Stimulated activated CD8-positive, alpha-beta memory T cell treated with anti-CD3 and anti-CD28 coated beads, Interleukin-7, amount 100 ng/mL, for 1 hour (primary cell): ENCODE measurements at regions not wholly inside any gene's neighbourhood (a gene's known extent, or its start where the extent isn't known, plus 50 kb on each side); places are given as distances from the start of the nearest gene placed in this dataset.

Experiments used
- DNase-seq, 2 donors: peaks; one replicate each; pipeline ENCODE4 v3.0.0-alpha.2; 2020; ENCODE audit warnings: low read depth in 2 of 2

GRCh38 chr18:78562531-78562961 lies 417.1 kb upstream of the SALL3 start:
- no peak for DNase-seq

- DNase-seq = no peak
Observed at GRCh38 chr18:78563110-78563509, 416.5 kb upstream of the SALL3 start.

- DNase-seq = no peak
Observed at GRCh38 chr18:78564030-78564429, 415.6 kb upstream of the SALL3 start.

GRCh38 chr18:78564518-78564917 lies 415.1 kb upstream of the SALL3 start:
- DNase-seq = no peak

- DNase-seq = no peak
Observed at GRCh38 chr18:78565240-78565639, 414.4 kb upstream of the SALL3 start.

- no peak for DNase-seq
Observed at GRCh38 chr18:78566065-78566464, 413.6 kb upstream of the SALL3 start.

- no peak for DNase-seq
Observed at GRCh38 chr18:78566720-78567119, 412.9 kb upstream of the SALL3 start.

- DNase-seq = no peak
Observed at GRCh38 chr18:78571063-78571785, 408.4 kb upstream of the SALL3 start.

GRCh38 chr18:78571831-78572347 lies 407.7 kb upstream of the SALL3 start:
- DNase-seq = no peak

- no peak for DNase-seq
Observed at GRCh38 chr18:78573773-78574172, 405.8 kb upstream of the SALL3 start.

- no peak for DNase-seq
Observed at GRCh38 chr18:78576967-78577366, 402.7 kb upstream of the SALL3 start.

GRCh38 chr18:78579449-78579848 lies 400.2 kb upstream of the SALL3 start:
- no peak for DNase-seq

- no peak for DNase-seq
Observed at GRCh38 chr18:78579854-78580577, 399.6 kb upstream of the SALL3 start.

GRCh38 chr18:78580835-78581339 lies 398.7 kb upstream of the SALL3 start:
- no peak for DNase-seq

- no peak for DNase-seq
Observed at GRCh38 chr18:78582181-78582709, 397.4 kb upstream of the SALL3 start.

GRCh38 chr18:78582898-78583738 lies 396.5 kb upstream of the SALL3 start:
- no peak for DNase-seq

GRCh38 chr18:78583739-78584458 lies 395.7 kb upstream of the SALL3 start:
- no peak for DNase-seq

GRCh38 chr18:78584459-78585022 lies 395.1 kb upstream of the SALL3 start:
- DNase-seq = no peak

GRCh38 chr18:78586586-78586985 lies 393.0 kb upstream of the SALL3 start:
- no peak for DNase-seq

GRCh38 chr18:78587096-78587495 lies 392.5 kb upstream of the SALL3 start:
- DNase-seq = no peak
